K562 (cell line): ENCODE measurements at regions not wholly inside any gene's neighbourhood (a gene's known extent, or its start where the extent isn't known, plus 50 kb on each side); places are given as distances from the start of the nearest gene placed in this dataset.

ENCODE experiments used
- ATAC-seq: fragments of 200-7000 bp; cut with Tn5 transposase; 3 replicates; pipeline ENCODE4 v1.9.1; 2020; ENCODE audit warnings: moderate library complexity
- BruUV-seq: library from RNA; stranded (reverse); fragments of 400-500 nt; replicated peaks from 2 replicates; lab custom pipeline; 2021; lab: Mats Ljungman, UMichigan
- CTCF ChIA-PET: fragments of 300-600 bp; formaldehyde crosslinking; extraction: SDS; loops from one replicate; lab custom pipeline; 2021; ENCODE audit warnings: low intra/inter-chr PET ratio; lab: Yijun Ruan, JAX
- POLR2A ChIA-PET: fragments of 300-600, 350-650 bp; sonication (Branson Sonifier 250); formaldehyde crosslinking; extraction: SDS; loops from one replicate; lab custom pipeline; 2021; ENCODE audit warnings: antibody characterized with exemption, inconsistent platforms; lab: Yijun Ruan, JAX
- DNase-seq, 4 experiments: peaks; one replicate each; pipeline versions ENCODE4 v3.0.0 to v3.0.0-alpha.2; 2011 to 2018; ENCODE audit warnings: low spot score in 3 of 4, mixed read lengths in 3 of 4; ENCODE audit errors: extremely low read depth in 1 of 4
- FAIRE-seq: peaks from 2 replicates; lab custom pipeline; 2011; peaks lifted over from hg19 to GRCh38; lab: Jason Lieb, UNC
- H2AFZ ChIP-seq: 2 replicates; pipeline ENCODE4 v1.6.0; 2011; ENCODE audit warnings: low read depth, low read length, control low read depth, inconsistent platforms
- H3K27ac ChIP-seq: fragments of 200-600 bp; 3 replicates; pipeline ENCODE4 v1.8.0; 2011; ENCODE audit warnings: low read depth, mild to moderate bottlenecking, control low read depth, inconsistent platforms, low read length, moderate library complexity, mixed read lengths; ENCODE audit errors: extremely low read depth
- H3K27me3 ChIP-seq, 2 experiments: fragments of 300-600 bp in 1 of 2; 2 replicates in 1 of 2; 3 replicates in 1 of 2; pipeline versions ENCODE4 v1.6.0 to v1.8.0; 2011; ENCODE audit warnings: inconsistent platforms in 2 of 2, low read length in 2 of 2, mild to moderate bottlenecking in 1 of 2, mixed read lengths in 1 of 2, moderate library complexity in 1 of 2; ENCODE audit not compliant: control insufficient read depth in 2 of 2, insufficient read depth in 2 of 2
- H3K36me3 ChIP-seq: fragments of 300-600 bp; 3 replicates; pipeline ENCODE4 v1.8.0; 2011; ENCODE audit warnings: mild to moderate bottlenecking, low read length, inconsistent platforms; ENCODE audit not compliant: control insufficient read depth, insufficient read depth
- H3K4me1 ChIP-seq, 2 experiments: fragments of 200-600 bp in 1 of 2; replicated peaks in 1 of 2; 2 replicates in 1 of 2; 3 replicates in 1 of 2; pipeline versions ENCODE4 v1.5.1 to v1.8.0; 2011; ENCODE audit warnings: inconsistent platforms in 2 of 2, low read length in 2 of 2, mild to moderate bottlenecking in 1 of 2, mixed read lengths in 1 of 2, moderate library complexity in 1 of 2; ENCODE audit not compliant: control insufficient read depth in 2 of 2, insufficient read depth in 2 of 2
- H3K4me2 ChIP-seq: 2 replicates; pipeline ENCODE4 v1.6.1; 2011; ENCODE audit warnings: low read length, control low read depth, inconsistent platforms, mixed read lengths; ENCODE audit not compliant: insufficient read depth
- H3K4me3 ChIP-seq: fragments of 200-600 bp; sonication (generic), shearing (Covaris generic); 2 replicates; pipeline ENCODE4 v1.5.1; 2016; ENCODE audit warnings: control low read depth, inconsistent platforms
- H3K79me2 ChIP-seq: fragments of 200-600 bp; 3 replicates; pipeline ENCODE4 v1.8.0; 2011; ENCODE audit warnings: low read length, inconsistent platforms; ENCODE audit not compliant: control insufficient read depth, insufficient read depth
- H3K9ac ChIP-seq, 2 experiments: 2 replicates each; pipeline versions ENCODE4 v1.6.0 to v1.6.1; 2011; ENCODE audit warnings: low read depth in 2 of 2, low read length in 2 of 2, control low read depth in 1 of 2, inconsistent platforms in 1 of 2, mild to moderate bottlenecking in 1 of 2, mixed read lengths in 1 of 2; ENCODE audit not compliant: insufficient read depth in 1 of 2
- H3K9me1 ChIP-seq: one replicate; pipeline ENCODE4 v1.6.0; 2011; ENCODE audit warnings: inconsistent platforms, mild to moderate bottlenecking, low read length, moderate library complexity; ENCODE audit not compliant: control insufficient read depth, insufficient read depth
- H3K9me3 ChIP-seq: replicated peaks from 2 replicates; pipeline ENCODE4 v1.5.1; 2011; ENCODE audit warnings: low read depth, low read length, inconsistent platforms; ENCODE audit not compliant: control insufficient read depth, insufficient read depth
- H4K20me1 ChIP-seq: replicated peaks from 2 replicates; pipeline ENCODE4 v1.6.1; 2011; ENCODE audit warnings: low read length, inconsistent platforms, mixed read lengths; ENCODE audit not compliant: control insufficient read depth, insufficient read depth
- CHD2 ChIP-seq: IDR thresholded peaks from 2 replicates; pipeline ENCODE4 v1.6.1; 2011; ENCODE audit warnings: low read depth, low read length
- HMG20A ChIP-seq: fragments of 450-650 bp; formaldehyde crosslinking; conservative IDR thresholded peaks from 2 replicates; pipeline ENCODE4 v1.4.0; 2020; ENCODE audit warnings: mild to moderate bottlenecking, mixed read lengths
- HNRNPUL1 ChIP-seq: fragments of 200-400 bp; formaldehyde crosslinking; IDR thresholded peaks from 2 replicates; pipeline ENCODE4 v1.6.1; 2017; ENCODE audit warnings: low read length
- MTA1 ChIP-seq: fragments of 450-650 bp; IDR thresholded peaks from 2 replicates; pipeline ENCODE4 v1.6.1; 2017; ENCODE audit warnings: borderline replicate concordance
- NCOA4 ChIP-seq: fragments of 450-650 bp; IDR thresholded peaks from 2 replicates; pipeline ENCODE4 v1.6.1; 2018; ENCODE audit warnings: mild to moderate bottlenecking; ENCODE audit not compliant: partially characterized antibody
- NFXL1 ChIP-seq: fragments of 450-650 bp; formaldehyde crosslinking; IDR thresholded peaks from 2 replicates; pipeline ENCODE4 v1.4.0; 2021; ENCODE audit warnings: mild to moderate bottlenecking
- SAP30 ChIP-seq: fragments of 200-600 bp; sonication (generic); IDR thresholded peaks from 2 replicates; pipeline ENCODE4 v1.6.1; 2012; ENCODE audit warnings: borderline replicate concordance, low read depth, mild to moderate bottlenecking, moderate library complexity, low read length, control low read depth, inconsistent platforms; ENCODE audit not compliant: insufficient read depth, poor library complexity, severe bottlenecking
- SIX5 ChIP-seq, 2 experiments: IDR thresholded peaks; 2 replicates each; pipeline ENCODE4 v1.6.1; 2011; ENCODE audit warnings: low read length in 2 of 2, borderline replicate concordance in 1 of 2, low read depth in 1 of 2, mild to moderate bottlenecking in 1 of 2, moderate library complexity in 1 of 2; ENCODE audit not compliant: insufficient read depth in 1 of 2
- TFAM ChIP-seq: fragments of 250-450 bp; sonication (Bioruptor Pico); conservative IDR thresholded peaks from 2 replicates; pipeline ENCODE4 v1.5.0; 2021; ENCODE audit warnings: mild to moderate bottlenecking, moderate library complexity
- TGIF2 ChIP-seq: sonication (generic); formaldehyde crosslinking; IDR thresholded peaks from 2 replicates; pipeline ENCODE4 v1.8.1; 2022; ENCODE audit warnings: mild to moderate bottlenecking, missing genetic modification reagents, moderate library complexity
- ZNF212 ChIP-seq: fragments of 450-650 bp; formaldehyde crosslinking; IDR thresholded peaks from 2 replicates; pipeline ENCODE4 v1.4.0; 2020; ENCODE audit warnings: mild to moderate bottlenecking
- WGBS: fragments of 100-300 bp; shearing (Covaris generic); methylation state at CpG from one replicate; pipeline ENCODE4 v1.1.6; 2016; ENCODE audit warnings: low coverage, mixed read lengths; ENCODE audit not compliant: insufficient coverage; ENCODE audit errors: missing lambda C conversion rate; 5-methylcytosine and 5-hydroxymethylcytosine counted together
- in situ Hi-C: fragments of 300-500 bp; cut with MboI; formaldehyde crosslinking; loops from 4 replicates; pipeline ENCODE4 v1.15.0; 2018; ENCODE audit warnings: inconsistent platforms, mixed read lengths
- intact Hi-C: fragments of 100-400 bp; cut with micrococcal nuclease; formaldehyde crosslinking; loops from 2 replicates; pipeline ENCODE4 v1.14.2; 2022
- TF ChIP-seq, protein P1 (sequence below), 2 experiments: fragments of 450-650 bp; conservative IDR thresholded peaks; 2 replicates each; pipeline ENCODE4 v1.6.1; 2017; ENCODE audit warnings: mild to moderate bottlenecking in 2 of 2, moderate library complexity in 2 of 2
- TF ChIP-seq, protein P2 (sequence below): sonication (generic); IDR thresholded peaks from 2 replicates; pipeline ENCODE4 v1.6.1; 2016

DNA sequence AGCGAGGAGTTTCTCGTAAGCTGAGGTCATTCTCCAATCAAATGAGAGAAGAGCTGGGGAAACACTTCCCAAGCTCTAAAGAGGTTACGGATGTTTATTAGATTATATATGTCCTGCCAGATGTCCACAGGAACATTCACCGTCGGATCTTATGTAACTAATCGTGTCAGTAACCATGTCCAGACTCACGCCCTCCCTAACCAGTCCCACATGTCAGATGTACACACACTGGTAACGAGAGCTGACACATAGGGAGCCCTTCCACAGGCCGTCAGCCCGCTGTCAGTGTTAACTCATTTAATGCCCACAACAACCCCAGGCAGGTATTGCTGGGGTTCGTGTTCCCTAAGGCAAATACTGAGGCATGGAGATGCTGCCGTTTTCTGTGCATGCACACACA, 223.7 kb upstream of the RTL1 start:
- FAIRE-seq = no peak
- H3K4me3 ChIP-seq = no peak overlapping the region
- no peak for ATAC-seq
- H3K4me1 ChIP-seq = no peaks in the 10 kb centered on the region; a peak in 1 of 5 replicates
- TF ChIP-seq HMG20A (CRISPR knock-in tag) (no peak), ZNF212 (no peak)
- H3K9me3 ChIP-seq = no peaks in the 10 kb centered on the region
- 0% methylated on average over 12 of the region's 12 CpGs for WGBS
- no peak overlapping the region for H3K9ac ChIP-seq
- H3K27ac ChIP-seq = no peak overlapping the region
- CTCF ChIA-PET = no interaction called here
- no peak overlapping the region for H3K4me2 ChIP-seq
- POLR2A ChIA-PET = no interaction called here
- no peaks in the 10 kb centered on the region for H3K9me1 ChIP-seq
- H4K20me1 ChIP-seq = no peaks in the 10 kb centered on the region
- in situ Hi-C loops (no loop called here), intact Hi-C loops (no loop called here)
- H2AFZ ChIP-seq = no peak overlapping the region
- no peaks in the 10 kb centered on the region for H3K79me2 ChIP-seq
- no TSS peak for BruUV-seq
- no peak for DNase-seq
- H3K36me3 ChIP-seq = no peaks in the 10 kb centered on the region
- peaks cover 0 to 61% of the 10 kb centered on the region in 2 experiments; a peak in 2 of 5 replicates for H3K27me3 ChIP-seq

DNA sequence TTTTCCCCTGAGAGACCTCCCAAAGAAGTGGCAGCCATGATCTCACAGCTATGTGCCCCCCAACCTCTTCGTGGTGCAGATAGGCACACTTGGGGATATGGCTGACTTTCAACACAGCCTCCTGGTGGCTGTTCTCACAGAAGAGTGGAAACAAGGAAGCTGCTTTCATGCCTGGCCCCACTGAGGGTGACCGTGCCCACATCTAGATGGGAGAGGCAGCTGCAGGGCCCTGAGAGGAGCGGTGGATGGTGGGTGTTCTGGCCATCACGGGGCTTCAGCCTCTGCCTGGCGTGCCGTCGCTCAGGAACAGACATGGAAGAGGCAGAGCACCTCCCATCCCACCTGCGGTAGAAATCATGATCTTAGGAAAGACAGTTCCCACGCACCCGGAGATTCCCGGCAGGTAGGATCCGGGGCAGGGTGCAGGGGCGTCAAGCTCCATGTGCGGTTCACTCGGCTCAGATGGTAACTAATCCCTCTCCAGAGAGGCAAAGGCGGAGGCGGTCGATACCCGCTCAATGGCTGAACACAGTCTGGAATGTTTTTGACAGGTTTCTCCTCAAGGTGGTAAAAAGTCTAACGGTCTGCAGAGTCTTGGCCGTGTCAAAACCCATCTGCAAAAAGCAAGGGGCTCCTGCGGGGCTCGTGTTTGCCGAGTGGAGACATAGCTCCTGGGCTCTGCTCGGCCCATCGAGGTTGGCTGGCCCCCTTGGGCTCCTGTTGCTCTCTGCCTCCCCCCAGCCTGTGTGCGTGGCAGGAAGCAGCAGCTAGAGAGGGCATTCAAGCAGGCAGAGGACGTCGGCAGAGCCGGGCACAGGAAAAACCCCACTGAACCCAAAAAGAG, 225.2 kb upstream of the RTL1 start:
- ATAC-seq (no peak), DNase-seq (no peak), FAIRE-seq (no peak)
- 2% methylated on average over 30 of the region's 30 CpGs for WGBS
- intact Hi-C loops (no loop called here), in situ Hi-C loops (no loop called here)
- Histone ChIP-seq H4K20me1 (no peaks in the 10 kb centered on the region), H3K4me1 (no peaks in the 10 kb centered on the region; a peak in 1 of 5 replicates), H3K9me1 (no peaks in the 10 kb centered on the region), H3K9me3 (no peaks in the 10 kb centered on the region), H3K36me3 (no peaks in the 10 kb centered on the region), H3K27me3 (peaks cover 0 to 61% of the 10 kb centered on the region in 2 experiments; a peak in 2 of 5 replicates), H2AFZ (no peak overlapping the region), H3K4me2 (no peak overlapping the region), H3K79me2 (no peaks in the 10 kb centered on the region), H3K9ac (no peak overlapping the region), H3K4me3 (no peak overlapping the region), H3K27ac (no peak overlapping the region)
- POLR2A ChIA-PET = no interaction called here
- no TSS peak for BruUV-seq
- CTCF ChIA-PET = no interaction called here
- TF ChIP-seq, protein P1, sequence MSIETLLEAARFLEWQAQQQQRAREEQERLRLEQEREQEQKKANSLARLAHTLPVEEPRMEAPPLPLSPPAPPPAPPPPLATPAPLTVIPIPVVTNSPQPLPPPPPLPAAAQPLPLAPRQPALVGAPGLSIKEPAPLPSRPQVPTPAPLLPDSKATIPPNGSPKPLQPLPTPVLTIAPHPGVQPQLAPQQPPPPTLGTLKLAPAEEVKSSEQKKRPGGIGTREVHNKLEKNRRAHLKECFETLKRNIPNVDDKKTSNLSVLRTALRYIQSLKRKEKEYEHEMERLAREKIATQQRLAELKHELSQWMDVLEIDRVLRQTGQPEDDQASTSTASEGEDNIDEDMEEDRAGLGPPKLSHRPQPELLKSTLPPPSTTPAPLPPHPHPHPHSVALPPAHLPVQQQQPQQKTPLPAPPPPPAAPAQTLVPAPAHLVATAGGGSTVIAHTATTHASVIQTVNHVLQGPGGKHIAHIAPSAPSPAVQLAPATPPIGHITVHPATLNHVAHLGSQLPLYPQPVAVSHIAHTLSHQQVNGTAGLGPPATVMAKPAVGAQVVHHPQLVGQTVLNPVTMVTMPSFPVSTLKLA (conservative IDR thresholded peaks at IDR 0.05) = no peak
- TF ChIP-seq TGIF2 (CRISPR knock-in tag) = no peak
- no peak for TF ChIP-seq MTA1
- TF ChIP-seq SAP30 = no peak
- no peak for TF ChIP-seq NCOA4
- TF ChIP-seq, protein P2, sequence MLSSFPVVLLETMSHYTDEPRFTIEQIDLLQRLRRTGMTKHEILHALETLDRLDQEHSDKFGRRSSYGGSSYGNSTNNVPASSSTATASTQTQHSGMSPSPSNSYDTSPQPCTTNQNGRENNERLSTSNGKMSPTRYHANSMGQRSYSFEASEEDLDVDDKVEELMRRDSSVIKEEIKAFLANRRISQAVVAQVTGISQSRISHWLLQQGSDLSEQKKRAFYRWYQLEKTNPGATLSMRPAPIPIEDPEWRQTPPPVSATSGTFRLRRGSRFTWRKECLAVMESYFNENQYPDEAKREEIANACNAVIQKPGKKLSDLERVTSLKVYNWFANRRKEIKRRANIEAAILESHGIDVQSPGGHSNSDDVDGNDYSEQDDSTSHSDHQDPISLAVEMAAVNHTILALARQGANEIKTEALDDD = no peak
- no peak for TF ChIP-seq NFXL1 (CRISPR knock-in tag)
- no peak for TF ChIP-seq TFAM (CRISPR knock-in tag)
- TF ChIP-seq CHD2 = no peak
- TF ChIP-seq SIX5 (IDR thresholded peaks at IDR 0.05; ENCODE audit: borderline replicate concordance in 1 of 2, insufficient read depth in 1 of 2, low read depth in 1 of 2, low read length in 2 of 2) = no peak
- TF ChIP-seq HNRNPUL1 = no peak
